ENCODE measurements at regions not wholly inside any gene's neighbourhood (a gene's known extent, or its start where the extent isn't known, plus 50 kb on each side); places are given as distances from the start of the nearest gene placed in this dataset.
"Not testable (repeated sequence)": the region's sequence is repeated elsewhere in the genome, so short reads cannot be mapped to it uniquely, and the experiment has no call there.

- no peak overlapping the region for H3K27ac ChIP-seq
- no peak for TF ChIP-seq CTCF (conservative IDR thresholded peaks at IDR 0.05)
Observed at GRCh38 chr11:97761175-97761574, 1259.6 kb upstream of the CNTN5 start.

GRCh38 chr11:97764193-97764592, 1256.6 kb upstream of the CNTN5 start:
- TF ChIP-seq CTCF (conservative IDR thresholded peaks at IDR 0.05) = no peak
- H3K27ac ChIP-seq = no peak overlapping the region

- no peak overlapping the region for H3K27ac ChIP-seq
Observed at GRCh38 chr11:97764605-97765004, 1256.1 kb upstream of the CNTN5 start.

GRCh38 chr11:97770570-97770969, 1250.2 kb upstream of the CNTN5 start:
- no peak overlapping the region for H3K27ac ChIP-seq
- TF ChIP-seq CTCF (conservative IDR thresholded peaks at IDR 0.05) = no peak

More at GRCh38 chr11:97764605-97765004, 1256.1 kb upstream of the CNTN5 start:
- TF ChIP-seq CTCF (conservative IDR thresholded peaks at IDR 0.05) = no peak

GRCh38 chr11:97772705-97773104, 1248.0 kb upstream of the CNTN5 start:
- TF ChIP-seq CTCF (conservative IDR thresholded peaks at IDR 0.05) = no peak

GRCh38 chr11:97784388-97784787, 1236.4 kb upstream of the CNTN5 start:
- not testable (repeated sequence) for H3K27ac ChIP-seq

More at GRCh38 chr11:97772705-97773104, 1248.0 kb upstream of the CNTN5 start:
- H3K27ac ChIP-seq = no peak overlapping the region

- H3K27ac ChIP-seq = no peak overlapping the region
- TF ChIP-seq CTCF (conservative IDR thresholded peaks at IDR 0.05) = no peak
Observed at GRCh38 chr11:97786961-97787360, 1233.8 kb upstream of the CNTN5 start.

- H3K27ac ChIP-seq = no peak overlapping the region
- TF ChIP-seq CTCF (conservative IDR thresholded peaks at IDR 0.05) = no peak
Observed at GRCh38 chr11:97794876-97795275, 1225.9 kb upstream of the CNTN5 start.
